T-helper 1 cell (primary cell): ENCODE measurements at regions not wholly inside any gene's neighbourhood (a gene's known extent, or its start where the extent isn't known, plus 50 kb on each side); places are given as distances from the start of the nearest gene placed in this dataset.
"Not testable (repeated sequence)": the region's sequence is repeated elsewhere in the genome, so short reads cannot be mapped to it uniquely, and the experiment has no call there.

Experiments used
- DNase-seq, 5 donors: peaks; one replicate each; pipeline ENCODE4 v3.0.0-alpha.2; 2012 to 2020

DNA sequence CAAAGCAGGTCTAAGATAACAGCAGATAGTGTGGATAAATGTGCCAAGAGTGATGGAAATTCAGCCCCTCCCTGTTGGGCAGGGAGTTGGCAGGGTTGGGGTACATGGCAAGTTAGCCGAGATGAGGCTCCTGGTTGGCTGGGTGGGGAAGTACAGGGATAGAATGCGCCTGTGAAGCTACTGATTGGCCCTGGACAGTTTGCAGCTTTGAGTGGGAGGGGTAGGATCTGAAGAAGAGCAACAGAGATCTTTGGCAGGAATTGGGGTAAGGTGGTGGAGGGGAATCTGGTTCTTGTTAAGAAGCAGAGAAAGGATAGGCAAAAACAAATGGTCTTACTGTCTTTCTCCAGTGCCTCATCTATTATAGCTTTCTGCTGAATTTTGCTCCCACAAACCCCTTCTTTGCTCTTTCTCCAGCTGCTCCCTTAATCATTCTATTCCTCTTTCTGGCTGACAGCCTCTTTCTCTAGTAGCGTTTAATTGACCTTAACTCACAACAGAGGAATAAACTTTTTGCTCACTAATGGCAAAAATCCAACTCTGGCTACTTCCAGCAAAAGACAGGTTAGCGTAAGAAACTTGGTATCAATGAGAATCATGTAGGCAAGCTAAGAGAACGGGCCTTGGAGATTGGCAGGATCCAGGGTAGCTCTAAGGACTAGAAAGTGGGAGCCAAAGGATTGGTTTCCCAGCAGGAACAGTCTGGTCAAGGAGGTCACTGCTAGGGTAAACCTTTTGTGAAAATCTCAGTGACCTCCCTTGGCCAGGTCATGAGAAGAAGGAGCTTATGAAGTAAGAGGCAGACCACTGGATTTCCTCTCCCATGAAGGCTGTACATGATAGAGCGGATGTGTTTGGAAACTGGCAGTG, 86.3 kb upstream of the CARMIL1 start:
- no peak for DNase-seq

GRCh38 chr6:25193460-25194171, 85.6 kb upstream of the CARMIL1 start:
- DNase-seq: no peak

DNA sequence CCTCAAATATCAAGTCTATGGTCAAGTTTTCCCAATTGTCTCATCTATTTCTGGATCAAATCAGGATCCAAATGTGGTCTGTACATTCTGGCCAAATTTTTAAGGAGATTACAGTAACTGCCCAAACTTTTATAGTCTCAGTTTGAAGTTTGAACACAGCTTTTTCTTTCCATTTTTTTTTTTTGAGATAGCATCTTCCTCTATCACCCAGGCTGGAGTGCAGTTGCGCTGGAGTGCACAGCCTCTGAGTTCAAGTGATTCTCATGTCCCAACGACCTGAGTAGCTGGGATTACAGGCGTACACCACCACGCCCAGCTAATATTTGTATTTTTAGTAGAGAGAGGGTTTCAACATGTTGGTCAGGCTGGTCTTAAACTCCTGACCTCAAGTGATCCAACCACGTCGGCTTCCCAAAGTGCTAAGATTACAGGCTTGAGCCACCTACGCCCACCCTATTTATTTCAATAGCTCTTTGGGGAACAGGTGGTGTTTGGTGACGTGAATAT, 84.9 kb upstream of the CARMIL1 start:
- no peak for DNase-seq

GRCh38 chr6:25196464-25196863, 82.7 kb upstream of the CARMIL1 start:
- DNase-seq: no peak

- DNase-seq: no peak
These were observed 82.1 kb upstream of the CARMIL1 start for GRCh38 chr6:25197111-25197510.

DNA sequence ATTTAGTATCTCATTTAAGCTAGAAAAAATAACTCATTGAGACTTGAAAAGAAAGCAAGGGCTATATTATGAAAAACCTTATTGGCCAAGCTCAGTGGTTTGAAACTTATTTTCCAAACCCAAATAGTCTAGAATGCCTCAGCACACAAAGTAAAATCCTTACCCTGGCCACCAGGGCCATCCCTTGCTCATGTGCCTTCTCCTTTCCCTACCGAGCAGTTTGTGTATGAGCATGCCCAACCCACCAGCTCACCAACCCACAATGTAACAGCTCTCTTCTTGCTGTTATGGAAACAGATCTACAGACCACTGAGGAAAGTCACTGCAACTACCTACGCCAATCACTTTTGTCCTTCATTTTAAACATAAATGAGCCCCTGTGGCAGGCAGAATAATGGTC, 79.6 kb upstream of the CARMIL1 start:
- DNase-seq: no peak

- DNase-seq: no peak
These were observed 76.7 kb upstream of the CARMIL1 start for GRCh38 chr6:25202504-25202903.

DNA sequence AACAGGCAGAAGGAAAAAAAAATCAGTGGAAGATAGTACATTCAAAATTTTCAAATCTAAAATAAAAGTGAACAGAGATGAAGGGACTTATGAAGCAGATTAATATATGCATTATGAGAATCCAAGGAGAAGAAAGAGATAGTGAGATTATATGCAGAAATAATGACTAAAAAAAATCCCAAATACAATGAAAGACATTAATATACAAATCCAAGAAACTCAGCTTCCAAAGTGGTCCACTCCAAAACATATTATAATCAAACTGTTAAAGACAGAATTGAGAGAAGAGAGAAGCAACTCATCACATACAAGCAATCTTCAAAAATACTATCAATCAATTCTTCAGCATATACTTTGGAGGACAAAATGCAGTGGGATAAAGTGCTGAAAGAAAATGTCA, 73.5 kb upstream of the CARMIL1 start:
- DNase-seq: no peak

DNA sequence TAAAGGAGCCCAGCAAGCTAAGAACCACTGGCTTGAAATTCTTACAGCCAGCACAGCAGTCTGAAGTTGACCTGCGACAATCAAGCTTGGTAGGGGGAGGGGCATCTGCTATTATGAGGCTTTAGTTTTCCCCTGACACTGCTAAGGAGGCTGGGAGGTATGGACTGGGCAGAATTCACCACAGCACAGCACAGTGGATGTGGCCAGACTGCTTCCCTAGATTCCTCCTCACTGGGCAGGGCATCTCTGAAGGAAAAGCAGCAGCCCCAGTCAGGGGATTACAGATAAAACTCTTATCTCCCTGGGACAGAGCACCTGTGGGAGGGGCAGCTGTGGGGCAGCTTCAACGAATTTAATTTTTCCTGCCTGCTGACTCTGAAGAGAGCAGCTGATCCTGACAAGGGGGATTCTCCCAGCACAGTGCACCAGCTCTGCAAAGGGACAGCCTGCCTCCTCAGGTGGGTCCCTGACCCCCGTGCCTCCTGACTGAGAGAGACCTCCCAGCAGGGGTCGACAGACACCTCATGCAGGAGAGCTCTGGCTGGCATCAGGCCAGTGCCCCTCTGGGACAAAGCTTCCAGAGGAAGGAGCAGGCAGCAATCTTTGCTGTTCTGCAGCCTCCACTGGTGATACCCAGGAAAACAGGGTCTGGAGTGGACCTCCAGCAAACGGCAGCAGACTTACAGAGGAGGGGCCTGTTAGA, 71.6 kb upstream of the CARMIL1 start:
- DNase-seq: not testable (repeated sequence)

DNA sequence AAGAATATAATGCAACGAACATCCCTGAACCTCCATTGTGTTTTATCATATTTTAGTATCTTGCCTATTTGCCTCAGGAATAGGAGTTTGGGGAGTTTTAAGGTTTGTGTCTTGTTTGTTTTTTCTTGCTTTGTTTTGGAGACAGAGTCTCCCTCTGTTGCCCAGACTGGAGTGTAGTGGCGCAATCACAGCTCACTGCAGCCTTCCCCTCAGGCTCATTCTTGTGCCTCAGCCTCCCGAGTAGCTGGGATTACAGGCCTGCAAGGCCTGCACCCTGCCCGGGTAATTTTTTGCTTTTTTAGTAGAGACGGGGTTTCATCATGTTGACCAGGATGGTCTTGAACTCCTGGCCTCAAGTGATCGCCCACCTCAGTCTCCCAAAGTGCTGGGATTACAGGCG, 63.3 kb upstream of the CARMIL1 start:
- no peak for DNase-seq

DNA sequence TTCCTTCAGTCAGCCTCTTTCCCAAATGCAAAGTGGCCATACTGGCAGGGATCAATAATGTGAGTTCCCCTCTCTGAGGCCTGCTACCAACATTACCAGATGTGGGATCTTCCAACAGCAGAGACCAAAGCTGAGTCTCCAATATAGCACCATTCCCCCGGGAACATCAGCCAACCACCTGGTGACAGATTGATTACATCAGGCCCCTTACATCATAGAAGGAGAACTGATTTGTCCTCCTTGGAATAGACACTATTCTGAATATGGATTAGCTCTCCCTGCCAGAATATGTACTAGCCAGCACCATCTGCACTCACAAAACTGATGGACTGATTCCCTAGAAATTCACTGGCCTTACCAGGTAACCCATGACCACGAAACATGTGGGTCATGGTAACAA, 61.9 kb upstream of the CARMIL1 start:
- DNase-seq: no peak

- DNase-seq: no peak
These were observed 61.3 kb upstream of the CARMIL1 start for GRCh38 chr6:25217829-25218228.

- no peak for DNase-seq
These were observed 60.8 kb upstream of the CARMIL1 start for GRCh38 chr6:25218346-25218745.

- no peak for DNase-seq
These were observed 59.8 kb upstream of the CARMIL1 start for GRCh38 chr6:25219216-25219916.

- DNase-seq: no peak
These were observed 59.3 kb upstream of the CARMIL1 start for GRCh38 chr6:25219917-25220278.

DNA sequence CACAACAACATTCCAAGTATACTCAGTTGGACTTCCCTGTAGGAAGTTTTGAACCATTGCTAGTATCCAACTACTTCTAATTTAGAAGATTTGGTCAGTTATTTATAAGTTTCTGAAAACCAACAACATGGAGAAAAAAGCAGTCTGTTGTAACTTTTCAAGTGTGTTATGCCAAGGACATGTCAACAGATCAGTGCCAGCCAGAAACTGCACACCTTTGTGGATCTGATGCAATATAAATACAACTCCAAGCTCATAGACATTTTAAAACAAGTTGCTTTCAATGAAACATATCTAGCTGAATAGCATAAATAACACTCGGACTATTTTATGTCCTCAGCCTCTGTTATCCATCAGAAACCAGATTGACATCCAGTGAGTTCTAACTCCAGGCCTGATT, 58.3 kb upstream of the CARMIL1 start:
- no peak for DNase-seq

- no peak for DNase-seq
These were observed 57.0 kb upstream of the CARMIL1 start for GRCh38 chr6:25222006-25222678.

DNA sequence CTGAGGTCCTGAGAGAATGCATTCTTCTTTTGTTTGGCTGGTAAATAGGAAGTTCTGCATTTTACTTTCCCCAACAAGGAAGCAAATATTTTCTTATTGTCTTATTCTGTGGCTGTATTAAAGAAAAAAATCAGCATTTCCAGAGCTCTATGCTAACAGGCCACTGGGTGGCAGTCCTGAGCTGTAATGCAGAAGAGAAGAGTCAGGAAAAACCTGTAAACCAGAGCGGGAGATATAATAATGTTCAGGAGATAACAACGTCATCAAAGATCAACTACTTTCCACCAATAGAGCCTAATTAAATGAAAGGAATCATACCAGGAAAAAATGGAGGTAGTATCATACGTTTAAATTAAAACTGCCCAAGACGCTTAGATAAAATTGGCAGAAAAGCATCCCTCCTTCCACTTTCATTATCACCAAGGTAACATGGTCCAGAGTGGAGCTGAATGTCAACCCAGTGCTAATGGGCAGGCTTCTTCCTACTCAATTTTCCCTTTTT, 55.6 kb upstream of the CARMIL1 start:
- DNase-seq: peak; percentile 18 to 68 (median 39)

DNA sequence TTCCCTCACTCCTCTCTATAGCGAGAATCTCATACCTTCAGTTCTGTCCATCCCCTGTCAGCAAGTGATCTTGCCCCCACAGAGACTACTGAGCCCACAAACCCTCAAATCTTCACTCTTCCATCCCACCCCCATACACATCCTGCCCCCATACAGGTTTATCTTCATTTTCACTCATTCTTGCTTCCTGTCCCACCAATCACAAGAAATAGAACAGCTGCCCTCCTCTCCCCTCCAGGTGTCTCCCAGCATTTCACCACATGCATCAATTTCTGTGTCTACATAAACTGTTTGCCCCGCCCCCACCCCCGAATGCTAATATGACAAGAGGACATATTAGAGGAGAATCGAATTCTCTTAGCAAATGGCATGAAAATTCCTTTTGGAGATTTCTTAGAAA, 54.9 kb upstream of the CARMIL1 start:
- DNase-seq: no peak

DNA sequence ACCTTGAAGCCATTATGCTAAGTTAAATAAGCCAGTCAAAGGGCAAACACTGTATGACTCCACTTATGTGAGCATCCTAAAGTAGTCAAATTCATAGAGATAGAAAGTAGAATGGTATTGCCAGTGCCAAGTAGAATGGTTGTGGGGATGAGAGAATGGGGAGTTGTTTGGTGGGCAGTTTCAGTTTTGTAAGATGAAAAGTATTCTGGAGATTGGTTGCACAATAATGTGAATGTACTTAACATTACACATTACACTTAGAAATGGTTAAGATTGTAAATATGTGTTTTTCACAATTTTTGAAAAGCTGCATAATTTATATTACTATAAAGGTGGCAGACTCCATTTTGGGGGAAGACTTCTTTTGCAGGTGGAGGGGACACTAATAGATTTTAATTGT, 51.3 kb upstream of the CARMIL1 start:
- no peak for DNase-seq
